NB4 (cell line): ENCODE measurements at regions not wholly inside any gene's neighbourhood (a gene's known extent, or its start where the extent isn't known, plus 50 kb on each side); places are given as distances from the start of the nearest gene placed in this dataset.

ENCODE experiments used
- DNase-seq: peaks from one replicate; pipeline ENCODE4 v3.0.0; 2010; ENCODE audit warnings: low read depth
- H3K4me3 ChIP-seq: one replicate; pipeline ENCODE4 v1.5.1; 2011; ENCODE audit warnings: mild to moderate bottlenecking, low read depth, low read length, moderate library complexity
- MAX ChIP-seq: IDR thresholded peaks from 2 replicates; pipeline ENCODE4 v1.6.1; 2011; ENCODE audit warnings: low read depth, low read length
- MYC ChIP-seq: IDR thresholded peaks from 2 replicates; pipeline ENCODE4 v1.6.1; 2011; ENCODE audit warnings: low read depth, low read length
- POLR2A ChIP-seq: IDR thresholded peaks from 2 replicates; pipeline ENCODE4 v1.6.1; 2011; ENCODE audit warnings: mild to moderate bottlenecking; ENCODE audit not compliant: insufficient read length; ENCODE audit errors: extremely low read depth
- TF ChIP-seq, protein P1 (sequence below): IDR thresholded peaks from one replicate; pipeline ENCODE4 v1.5.1; 2012; ENCODE audit warnings: low read depth, low read length

DNA sequence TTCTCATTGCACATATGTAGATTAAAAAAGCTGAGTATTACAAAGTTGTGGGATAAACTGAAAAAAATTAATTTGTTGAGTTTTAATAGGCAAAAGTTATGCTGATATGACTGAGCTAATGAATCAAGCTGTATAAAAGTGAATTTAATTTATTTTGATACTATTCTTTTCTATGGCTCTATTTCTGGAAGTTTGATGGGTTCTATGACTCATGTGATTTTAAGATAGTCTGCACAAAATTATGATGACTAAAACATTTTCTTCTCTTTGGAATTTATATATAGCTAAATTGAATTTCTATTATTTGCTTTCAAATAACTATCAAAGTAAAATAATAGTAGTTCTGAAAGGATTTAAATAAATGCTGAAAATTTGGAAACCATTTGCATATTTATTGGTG lies 71.0 kb upstream of the MMADHC start:
- H3K4me3 ChIP-seq: no peak overlapping the region
- DNase-seq: no peak
- TF ChIP-seq, protein P1, sequence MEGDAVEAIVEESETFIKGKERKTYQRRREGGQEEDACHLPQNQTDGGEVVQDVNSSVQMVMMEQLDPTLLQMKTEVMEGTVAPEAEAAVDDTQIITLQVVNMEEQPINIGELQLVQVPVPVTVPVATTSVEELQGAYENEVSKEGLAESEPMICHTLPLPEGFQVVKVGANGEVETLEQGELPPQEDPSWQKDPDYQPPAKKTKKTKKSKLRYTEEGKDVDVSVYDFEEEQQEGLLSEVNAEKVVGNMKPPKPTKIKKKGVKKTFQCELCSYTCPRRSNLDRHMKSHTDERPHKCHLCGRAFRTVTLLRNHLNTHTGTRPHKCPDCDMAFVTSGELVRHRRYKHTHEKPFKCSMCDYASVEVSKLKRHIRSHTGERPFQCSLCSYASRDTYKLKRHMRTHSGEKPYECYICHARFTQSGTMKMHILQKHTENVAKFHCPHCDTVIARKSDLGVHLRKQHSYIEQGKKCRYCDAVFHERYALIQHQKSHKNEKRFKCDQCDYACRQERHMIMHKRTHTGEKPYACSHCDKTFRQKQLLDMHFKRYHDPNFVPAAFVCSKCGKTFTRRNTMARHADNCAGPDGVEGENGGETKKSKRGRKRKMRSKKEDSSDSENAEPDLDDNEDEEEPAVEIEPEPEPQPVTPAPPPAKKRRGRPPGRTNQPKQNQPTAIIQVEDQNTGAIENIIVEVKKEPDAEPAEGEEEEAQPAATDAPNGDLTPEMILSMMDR: no peak
- TF ChIP-seq MYC (no peak), POLR2A (no peak), MAX (no peak)

DNA sequence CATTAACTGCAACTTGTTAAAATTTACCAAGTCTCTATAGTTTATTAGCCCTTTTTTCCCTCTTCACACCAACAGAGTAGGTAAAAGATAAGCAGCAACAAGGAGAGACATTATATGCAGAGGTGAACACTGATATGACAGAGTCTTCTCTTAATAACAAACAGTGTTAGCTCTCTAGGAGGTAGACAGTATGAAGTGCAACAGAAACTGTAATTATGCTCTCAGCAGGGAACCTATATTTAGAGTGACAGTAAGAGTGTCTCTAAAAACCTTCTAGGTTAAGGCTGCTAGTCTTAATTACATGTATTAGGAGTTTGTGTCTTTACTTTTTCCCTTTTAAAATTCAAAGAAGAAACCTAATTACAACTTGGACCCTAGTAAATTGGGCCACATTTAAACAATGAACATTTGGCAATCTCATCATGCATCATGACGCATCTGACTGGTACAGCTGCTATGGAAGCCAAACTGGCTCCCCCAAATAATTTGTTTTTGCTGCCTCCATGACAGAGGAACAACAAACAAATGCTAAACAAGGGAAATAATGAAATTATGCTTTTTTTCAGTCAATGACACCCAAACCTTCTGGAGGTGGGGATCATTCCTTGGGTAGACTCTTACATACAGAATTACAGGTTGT lies 69.9 kb upstream of the MMADHC start:
- H3K4me3 ChIP-seq: no peak overlapping the region
- no peak for DNase-seq
- TF ChIP-seq MYC (no peak), MAX (no peak), POLR2A (no peak)
- TF ChIP-seq, protein P1: no peak

DNA sequence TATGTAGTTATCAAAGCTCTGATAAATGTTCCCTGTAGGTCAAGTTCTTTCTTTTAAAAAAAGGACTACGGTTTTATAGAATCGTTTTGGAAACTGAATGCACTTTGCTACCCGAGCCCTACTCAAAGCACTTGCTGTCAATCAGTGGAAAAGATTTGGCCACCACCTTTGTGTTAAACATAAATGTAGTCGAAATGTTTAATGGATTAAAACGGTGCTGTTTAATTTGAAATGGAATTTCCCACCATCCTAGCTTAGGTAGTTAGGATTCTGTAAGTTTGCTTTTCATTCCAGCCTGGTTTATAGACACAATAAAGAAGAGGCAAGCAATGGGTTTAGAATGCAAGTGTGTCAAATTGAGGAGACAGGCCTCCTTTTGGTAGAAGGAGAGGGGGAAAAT lies 69.4 kb upstream of the MMADHC start:
- no peak for DNase-seq
- H3K4me3 ChIP-seq: no peak overlapping the region
- TF ChIP-seq, protein P1: no peak
- TF ChIP-seq POLR2A: no peak
- TF ChIP-seq MAX: no peak
- TF ChIP-seq MYC: no peak

- DNase-seq: no peak
- H3K4me3 ChIP-seq: no peak overlapping the region
- TF ChIP-seq, protein P1: no peak
- no peak for TF ChIP-seq MAX
- no peak for TF ChIP-seq POLR2A
- TF ChIP-seq MYC: no peak
Observed at GRCh38 chr2:149653831-149654445, 66.4 kb upstream of the MMADHC start.

DNA sequence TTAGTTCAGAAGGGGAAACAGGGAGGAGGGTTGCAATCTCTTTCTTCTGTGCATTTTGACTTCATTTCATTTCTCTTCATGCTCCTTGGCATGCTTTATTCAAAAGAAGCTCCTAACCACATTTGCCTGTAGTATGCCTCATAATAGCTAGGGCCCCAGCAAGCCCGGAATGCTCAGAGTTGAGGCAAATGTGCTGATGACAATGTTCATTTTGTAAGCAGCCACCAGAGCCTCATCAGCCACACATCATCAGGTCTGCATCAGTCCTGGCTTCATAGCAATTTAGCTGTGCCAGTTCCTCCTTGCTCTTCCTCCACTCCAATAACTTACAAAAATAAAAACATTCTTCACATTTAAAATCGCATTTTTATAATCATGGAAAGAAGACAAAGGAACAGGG lies 65.4 kb upstream of the MMADHC start:
- no peak for DNase-seq
- no peak overlapping the region for H3K4me3 ChIP-seq
- no peak for TF ChIP-seq MYC
- TF ChIP-seq, protein P1: no peak
- TF ChIP-seq POLR2A: no peak
- no peak for TF ChIP-seq MAX

DNA sequence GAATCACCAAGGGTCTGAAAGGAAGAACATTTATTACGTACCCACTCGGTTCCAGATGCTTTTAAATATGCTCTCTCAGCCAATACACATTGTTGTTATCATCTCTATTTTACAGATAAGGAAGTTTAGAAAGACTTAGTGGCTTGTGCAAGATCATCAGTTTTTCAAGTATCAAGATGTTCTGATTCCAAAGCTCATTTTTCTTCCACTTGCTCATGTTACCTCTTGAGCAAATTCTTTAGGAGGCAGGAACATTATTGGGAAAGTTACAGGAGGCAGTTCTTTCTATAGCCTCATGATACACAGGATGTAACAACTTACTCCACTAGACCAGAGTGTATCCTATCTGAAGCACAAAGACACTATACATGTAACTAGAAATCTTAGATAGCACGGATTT lies 65.0 kb upstream of the MMADHC start:
- no peak for DNase-seq
- H3K4me3 ChIP-seq: no peak overlapping the region
- TF ChIP-seq, protein P1: no peak
- TF ChIP-seq MYC (no peak), MAX (no peak), POLR2A (no peak)
